ENCODE measurements at regions not wholly inside any gene's neighbourhood (a gene's known extent, or its start where the extent isn't known, plus 50 kb on each side); places are given as distances from the start of the nearest gene placed in this dataset.

DNA sequence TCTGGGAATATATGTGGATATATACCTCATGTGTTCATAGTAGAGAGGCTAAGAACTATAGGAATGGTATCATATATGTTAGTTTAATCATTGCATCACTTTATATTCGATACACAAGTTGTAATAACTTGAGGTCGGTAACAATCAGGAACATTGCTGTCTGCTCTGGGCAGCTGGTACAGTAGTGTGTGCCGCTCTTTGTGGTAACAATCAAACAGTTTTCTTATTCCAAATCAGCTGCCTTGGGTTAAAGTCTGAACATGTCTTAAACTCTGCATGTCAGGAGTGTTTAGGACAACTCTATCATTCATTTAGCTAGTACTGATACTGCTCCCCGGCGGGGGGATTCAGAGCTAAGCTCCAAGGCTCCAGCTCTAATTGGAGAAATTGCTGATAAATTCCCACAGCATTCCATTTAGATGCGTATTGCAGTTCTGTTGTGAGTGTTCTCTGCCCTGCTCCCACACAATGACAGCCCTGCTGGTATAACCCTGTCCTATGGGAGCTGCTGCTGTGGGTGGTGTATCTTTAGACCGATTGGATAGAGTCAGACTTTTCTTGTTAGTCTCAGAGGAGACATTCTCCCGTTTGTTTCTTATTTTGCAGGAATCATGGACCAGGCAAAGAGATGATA is 707.5 kb upstream of the FZD8 start:
- Histone ChIP-seq H3K9ac (ENCODE audit: insufficient read length, low read depth) (no peak overlapping the region), H3K4me1 (ENCODE audit: insufficient read depth, insufficient read length) (no peaks in the 10 kb centered on the region), H3K9me3 (ENCODE audit: insufficient read depth, low read length) (no peaks in the 10 kb centered on the region), H3K36me3 (ENCODE audit: insufficient read depth, insufficient read length, low read length) (no peaks in the 10 kb centered on the region), H3K27me3 (ENCODE audit: insufficient read depth, insufficient read length) (no peaks in the 10 kb centered on the region), H3K4me3 (ENCODE audit: insufficient read length, low read depth) (no peak overlapping the region)
- TF ChIP-seq SUZ12 (IDR thresholded peaks at IDR 0.05; ENCODE audit: extremely low read depth, insufficient read depth, insufficient read length) (no peak), ZNF274 (IDR thresholded peaks at IDR 0.05; ENCODE audit: low read depth, low read length) (no peak), YY1 (IDR thresholded peaks at IDR 0.05; ENCODE audit: insufficient read depth, insufficient read length) (no peak)
- DNase-seq (ENCODE audit: low read depth, low spot score), result no peak

GRCh38 chr10:36345807-36346206 is 703.7 kb upstream of the FZD8 start:
- Histone ChIP-seq H3K4me3 (ENCODE audit: insufficient read length, low read depth) (no peak overlapping the region), H3K9me3 (ENCODE audit: insufficient read depth, low read length) (no peaks in the 10 kb centered on the region), H3K36me3 (ENCODE audit: insufficient read depth, insufficient read length, low read length) (no peaks in the 10 kb centered on the region), H3K4me1 (ENCODE audit: insufficient read depth, insufficient read length) (no peaks in the 10 kb centered on the region), H3K9ac (ENCODE audit: insufficient read length, low read depth) (no peak overlapping the region), H3K27me3 (ENCODE audit: insufficient read depth, insufficient read length) (no peaks in the 10 kb centered on the region)
- no peak for DNase-seq (ENCODE audit: low read depth, low spot score)
- no peak for TF ChIP-seq YY1 (IDR thresholded peaks at IDR 0.05; ENCODE audit: insufficient read depth, insufficient read length)
- no peak for TF ChIP-seq ZNF274 (IDR thresholded peaks at IDR 0.05; ENCODE audit: low read depth, low read length)
- no peak for TF ChIP-seq SUZ12 (IDR thresholded peaks at IDR 0.05; ENCODE audit: extremely low read depth, insufficient read depth, insufficient read length)

DNA sequence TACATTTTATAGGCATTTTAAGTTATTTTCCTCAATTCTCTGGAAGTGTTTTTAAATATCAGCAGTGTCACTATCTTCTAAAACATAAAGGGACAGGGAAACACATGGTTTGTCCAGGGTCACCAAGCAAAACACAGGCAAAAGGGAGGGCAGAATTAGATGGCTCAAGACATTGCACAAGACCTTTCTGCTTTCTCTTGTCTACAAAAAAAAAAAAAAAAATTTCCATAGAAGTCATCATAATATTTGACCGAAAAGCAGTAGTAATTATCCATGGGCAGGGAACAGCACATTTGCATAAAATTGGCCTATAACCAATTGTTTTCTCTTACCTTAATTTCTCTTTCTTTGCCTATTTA is 703.1 kb upstream of the FZD8 start:
- no peak overlapping the region for H3K4me3 ChIP-seq (ENCODE audit: insufficient read length, low read depth)
- no peaks in the 10 kb centered on the region for H3K9me3 ChIP-seq (ENCODE audit: insufficient read depth, low read length)
- H3K27me3 ChIP-seq (ENCODE audit: insufficient read depth, insufficient read length), result no peaks in the 10 kb centered on the region
- no peak for DNase-seq (ENCODE audit: low read depth, low spot score)
- TF ChIP-seq ZNF274 (IDR thresholded peaks at IDR 0.05; ENCODE audit: low read depth, low read length), result no peak
- no peak for TF ChIP-seq YY1 (IDR thresholded peaks at IDR 0.05; ENCODE audit: insufficient read depth, insufficient read length)
- TF ChIP-seq SUZ12 (IDR thresholded peaks at IDR 0.05; ENCODE audit: extremely low read depth, insufficient read depth, insufficient read length), result no peak
- H3K36me3 ChIP-seq (ENCODE audit: insufficient read depth, insufficient read length, low read length), result no peaks in the 10 kb centered on the region
- no peak overlapping the region for H3K9ac ChIP-seq (ENCODE audit: insufficient read length, low read depth)
- no peaks in the 10 kb centered on the region for H3K4me1 ChIP-seq (ENCODE audit: insufficient read depth, insufficient read length)

- DNase-seq (ENCODE audit: low read depth, low spot score), result no peak
- H3K36me3 ChIP-seq (ENCODE audit: insufficient read depth, insufficient read length, low read length), result no peaks in the 10 kb centered on the region
- H3K27me3 ChIP-seq (ENCODE audit: insufficient read depth, insufficient read length), result no peaks in the 10 kb centered on the region
- no peak overlapping the region for H3K9ac ChIP-seq (ENCODE audit: insufficient read length, low read depth)
- H3K4me1 ChIP-seq (ENCODE audit: insufficient read depth, insufficient read length), result no peaks in the 10 kb centered on the region
- TF ChIP-seq YY1 (IDR thresholded peaks at IDR 0.05; ENCODE audit: insufficient read depth, insufficient read length), result no peak
- no peak for TF ChIP-seq SUZ12 (IDR thresholded peaks at IDR 0.05; ENCODE audit: extremely low read depth, insufficient read depth, insufficient read length)
- no peaks in the 10 kb centered on the region for H3K9me3 ChIP-seq (ENCODE audit: insufficient read depth, low read length)
- H3K4me3 ChIP-seq (ENCODE audit: insufficient read length, low read depth), result no peak overlapping the region
These were observed 702.4 kb upstream of the FZD8 start for GRCh38 chr10:36344240-36345174.

DNA sequence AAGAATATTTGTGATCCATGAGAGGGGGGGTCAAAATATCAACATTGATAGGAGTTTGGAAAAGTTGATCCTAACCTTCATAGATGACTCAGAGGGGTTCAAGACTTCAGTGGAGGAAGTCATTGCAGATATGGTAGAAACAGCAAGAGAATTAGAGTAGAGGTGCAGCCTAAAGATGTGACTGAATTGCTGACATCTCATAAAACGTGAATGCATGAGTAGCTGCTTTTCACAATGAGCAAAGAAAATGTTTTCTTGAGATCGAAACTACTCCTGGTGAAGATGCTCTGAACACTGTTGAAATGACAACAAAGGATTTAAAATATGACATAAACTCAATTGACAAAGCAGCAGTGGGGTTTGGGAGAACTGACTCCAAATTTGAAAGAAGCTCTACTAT is 700.7 kb upstream of the FZD8 start:
- TF ChIP-seq ZNF274 (IDR thresholded peaks at IDR 0.05; ENCODE audit: low read depth, low read length), result no peak
- TF ChIP-seq SUZ12 (IDR thresholded peaks at IDR 0.05; ENCODE audit: extremely low read depth, insufficient read depth, insufficient read length), result no peak
- TF ChIP-seq YY1 (IDR thresholded peaks at IDR 0.05; ENCODE audit: insufficient read depth, insufficient read length), result no peak
- no peaks in the 10 kb centered on the region for H3K27me3 ChIP-seq (ENCODE audit: insufficient read depth, insufficient read length)
- no peak overlapping the region for H3K9ac ChIP-seq (ENCODE audit: insufficient read length, low read depth)
- H3K36me3 ChIP-seq (ENCODE audit: insufficient read depth, insufficient read length, low read length), result no peaks in the 10 kb centered on the region
- H3K9me3 ChIP-seq (ENCODE audit: insufficient read depth, low read length), result no peaks in the 10 kb centered on the region
- H3K4me1 ChIP-seq (ENCODE audit: insufficient read depth, insufficient read length), result no peaks in the 10 kb centered on the region
- no peak overlapping the region for H3K4me3 ChIP-seq (ENCODE audit: insufficient read length, low read depth)
- DNase-seq (ENCODE audit: low read depth, low spot score), result no peak

GRCh38 chr10:36341471-36341870 is 699.4 kb upstream of the FZD8 start:
- Histone ChIP-seq H3K9me3 (ENCODE audit: insufficient read depth, low read length) (no peaks in the 10 kb centered on the region), H3K9ac (ENCODE audit: insufficient read length, low read depth) (no peak overlapping the region), H3K27me3 (ENCODE audit: insufficient read depth, insufficient read length) (no peaks in the 10 kb centered on the region), H3K36me3 (ENCODE audit: insufficient read depth, insufficient read length, low read length) (no peaks in the 10 kb centered on the region), H3K4me1 (ENCODE audit: insufficient read depth, insufficient read length) (no peaks in the 10 kb centered on the region), H3K4me3 (ENCODE audit: insufficient read length, low read depth) (no peak overlapping the region)
- TF ChIP-seq ZNF274 (IDR thresholded peaks at IDR 0.05; ENCODE audit: low read depth, low read length), result no peak
- TF ChIP-seq YY1 (IDR thresholded peaks at IDR 0.05; ENCODE audit: insufficient read depth, insufficient read length), result no peak
- no peak for TF ChIP-seq SUZ12 (IDR thresholded peaks at IDR 0.05; ENCODE audit: extremely low read depth, insufficient read depth, insufficient read length)
- DNase-seq (ENCODE audit: low read depth, low spot score), result no peak

DNA sequence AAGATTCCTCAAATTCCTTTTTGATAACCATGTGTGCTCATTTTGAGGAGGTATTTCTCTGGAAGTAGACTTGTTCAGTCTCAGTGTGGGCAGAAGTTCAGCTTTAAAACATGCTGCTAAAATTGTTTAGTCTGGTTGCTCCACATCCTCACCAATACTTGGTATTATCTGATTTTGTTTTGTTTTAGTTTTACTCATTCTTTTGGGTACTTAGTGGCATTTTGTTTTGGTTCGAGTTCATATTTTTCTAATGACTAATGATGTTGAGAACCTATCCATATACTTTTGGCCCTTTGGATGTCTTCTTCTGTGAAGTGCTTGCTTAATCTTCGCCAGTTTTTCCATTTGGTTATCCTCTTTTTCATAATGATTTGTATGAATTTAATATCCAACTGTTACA is 694.2 kb upstream of the FZD8 start:
- no peak for DNase-seq (ENCODE audit: low read depth, low spot score)
- H3K9me3 ChIP-seq (ENCODE audit: insufficient read depth, low read length), result no peaks in the 10 kb centered on the region
- no peaks in the 10 kb centered on the region for H3K27me3 ChIP-seq (ENCODE audit: insufficient read depth, insufficient read length)
- H3K9ac ChIP-seq (ENCODE audit: insufficient read length, low read depth), result no peak overlapping the region
- no peak overlapping the region for H3K4me3 ChIP-seq (ENCODE audit: insufficient read length, low read depth)
- H3K36me3 ChIP-seq (ENCODE audit: insufficient read depth, insufficient read length, low read length), result no peaks in the 10 kb centered on the region
- H3K4me1 ChIP-seq (ENCODE audit: insufficient read depth, insufficient read length), result no peaks in the 10 kb centered on the region
- TF ChIP-seq YY1 (IDR thresholded peaks at IDR 0.05; ENCODE audit: insufficient read depth, insufficient read length) (no peak), ZNF274 (IDR thresholded peaks at IDR 0.05; ENCODE audit: low read depth, low read length) (no peak), SUZ12 (IDR thresholded peaks at IDR 0.05; ENCODE audit: extremely low read depth, insufficient read depth, insufficient read length) (no peak)

Measured in NT2/D1 (cell line).